WTC11 (cell line): ENCODE measurements at regions not wholly inside any gene's neighbourhood (a gene's known extent, or its start where the extent isn't known, plus 50 kb on each side); places are given as distances from the start of the nearest gene placed in this dataset.

Source experiments
- ATAC-seq: fragments of 200-7000 bp; cut with Tn5 transposase; 2 replicates; pipeline ENCODE4 v1.10.0; 2021; ENCODE audit warnings: mild to moderate bottlenecking, moderate library complexity
- CTCF ChIA-PET: fragments of 300-600 bp; sonication (Branson Sonifier 250); formaldehyde crosslinking; loops from one replicate; lab custom pipeline; 2021; ENCODE audit warnings: antibody characterized with exemption; lab: Charles Lee
- POLR2A ChIA-PET: fragments of 350-600 bp; sonication (Branson Sonifier 250); formaldehyde crosslinking; loops from one replicate; lab custom pipeline; 2021; ENCODE audit warnings: antibody characterized with exemption; lab: Charles Lee
- DNase-seq: peaks from one replicate; pipeline ENCODE4 v3.0.0; 2021; ENCODE audit warnings: low spot score
- H3K27ac Mint-ChIP-seq: 2 replicates; pipeline ENCODE4 v1.8.0; 2021; ENCODE audit warnings: mixed read lengths
- H3K27me3 Mint-ChIP-seq: 2 replicates; pipeline ENCODE4 v1.8.0; 2021; ENCODE audit warnings: low read depth, mild to moderate bottlenecking, moderate library complexity, mixed read lengths
- H3K36me3 Mint-ChIP-seq: 2 replicates; pipeline ENCODE4 v1.8.0; 2021; ENCODE audit warnings: mixed read lengths
- H3K4me1 Mint-ChIP-seq: 2 replicates; pipeline ENCODE4 v1.8.0; 2022; ENCODE audit warnings: mixed read lengths
- H3K4me3 Mint-ChIP-seq: 2 replicates; pipeline ENCODE4 v1.8.0; 2021; ENCODE audit warnings: mild to moderate bottlenecking, moderate library complexity, mixed read lengths
- H3K9me3 Mint-ChIP-seq: 2 replicates; pipeline ENCODE4 v1.8.0; 2021; ENCODE audit warnings: mixed read lengths
- CREB1 ChIP-seq: sonication (generic); formaldehyde crosslinking; IDR thresholded peaks from 2 replicates; pipeline ENCODE4 v1.8.0; 2023; ENCODE audit warnings: mild to moderate bottlenecking, missing genetic modification reagents
- GABPB1 ChIP-seq: sonication (generic); formaldehyde crosslinking; IDR thresholded peaks from 2 replicates; pipeline ENCODE4 v1.8.1; 2023; ENCODE audit warnings: mild to moderate bottlenecking, missing genetic modification reagents
- GRHL2 ChIP-seq: fragments of 250-450 bp; sonication (Bioruptor Pico); IDR thresholded peaks from 2 replicates; pipeline ENCODE4 v1.8.0; 2022; ENCODE audit warnings: mild to moderate bottlenecking, moderate library complexity; ENCODE audit not compliant: insufficient replicate concordance, severe bottlenecking
- GTF2I ChIP-seq: fragments of 250-450 bp; sonication (Bioruptor Pico); conservative IDR thresholded peaks from 2 replicates; pipeline ENCODE4 v1.4.0; 2021; ENCODE audit warnings: mild to moderate bottlenecking
- IRF1 ChIP-seq: sonication (generic); formaldehyde crosslinking; IDR thresholded peaks from 2 replicates; pipeline ENCODE4 v1.8.0; 2023; ENCODE audit warnings: missing genetic modification reagents
- SMAD3 ChIP-seq: sonication (generic); formaldehyde crosslinking; IDR thresholded peaks from 2 replicates; pipeline ENCODE4 v1.8.0; 2022; ENCODE audit warnings: missing genetic modification reagents, mild to moderate bottlenecking, borderline replicate concordance
- SP1 ChIP-seq: sonication (generic); formaldehyde crosslinking; conservative IDR thresholded peaks from 2 replicates; pipeline ENCODE4 v1.8.1; 2022; ENCODE audit warnings: missing genetic modification reagents
- STAT6 ChIP-seq: sonication (generic); formaldehyde crosslinking; conservative IDR thresholded peaks from 2 replicates; pipeline ENCODE4 v1.8.1; 2023; ENCODE audit warnings: mild to moderate bottlenecking, low read depth, missing genetic modification reagents, moderate library complexity
- TEAD4 ChIP-seq: sonication (generic); formaldehyde crosslinking; IDR thresholded peaks from 2 replicates; pipeline ENCODE4 v1.8.0; 2022; ENCODE audit warnings: mild to moderate bottlenecking, missing genetic modification reagents
- USF2 ChIP-seq: sonication (generic); formaldehyde crosslinking; IDR thresholded peaks from 2 replicates; pipeline ENCODE4 v1.8.1; 2023; ENCODE audit warnings: mild to moderate bottlenecking, missing genetic modification reagents, moderate library complexity
- ZBTB43 ChIP-seq: sonication (generic); formaldehyde crosslinking; IDR thresholded peaks from 2 replicates; pipeline ENCODE4 v1.8.1; 2023; ENCODE audit warnings: mild to moderate bottlenecking, missing genetic modification reagents
- ZMAT4 ChIP-seq: fragments of 250-450 bp; sonication (Bioruptor Pico); IDR thresholded peaks from 2 replicates; pipeline ENCODE4 v1.9.0; 2021; ENCODE audit warnings: mild to moderate bottlenecking
- ZNF121 ChIP-seq: sonication (generic); formaldehyde crosslinking; IDR thresholded peaks from 2 replicates; pipeline ENCODE4 v1.8.0; 2023; ENCODE audit warnings: missing genetic modification reagents
- ZNF219 ChIP-seq: sonication (generic); formaldehyde crosslinking; IDR thresholded peaks from 2 replicates; pipeline ENCODE4 v1.8.0; 2023; ENCODE audit warnings: missing genetic modification reagents, mild to moderate bottlenecking, borderline replicate concordance
- ZNF423 ChIP-seq: fragments of 250-450 bp; sonication (Bioruptor Pico); IDR thresholded peaks from 2 replicates; pipeline ENCODE4 v2.1.2; 2022; ENCODE audit warnings: mild to moderate bottlenecking, moderate library complexity
- ZNF425 ChIP-seq: fragments of 250-450 bp; sonication (Bioruptor Pico); conservative IDR thresholded peaks from 2 replicates; pipeline ENCODE4 v1.9.0; 2021; ENCODE audit warnings: mild to moderate bottlenecking
- ZNF512 ChIP-seq: sonication (generic); formaldehyde crosslinking; IDR thresholded peaks from 2 replicates; pipeline ENCODE4 v1.8.1; 2022; ENCODE audit warnings: missing genetic modification reagents, borderline replicate concordance
- ZNF671 ChIP-seq: fragments of 250-450 bp; sonication (Bioruptor Pico); IDR thresholded peaks from 2 replicates; pipeline ENCODE4 v1.8.0; 2021; ENCODE audit warnings: mild to moderate bottlenecking

- no peak for TF ChIP-seq ZNF425 (CRISPR knock-in tag)
- TF ChIP-seq, all 79 proteins: peak for 0
Observed at GRCh38 chr5:152511120-152511519, 106.0 kb upstream of the NMUR2 start (continued).

GRCh38 chr5:152511531-152512132 is 106.6 kb upstream of the NMUR2 start:
- TF ChIP-seq ZBTB43 (CRISPR knock-in tag) (no peak), ZNF219 (CRISPR knock-in tag) (no peak), ZNF512 (CRISPR knock-in tag) (no peak), SMAD3 (CRISPR knock-in tag) (no peak), CREB1 (CRISPR knock-in tag) (no peak), GTF2I (CRISPR knock-in tag) (no peak), IRF1 (CRISPR knock-in tag) (no peak), SP1 (CRISPR knock-in tag) (no peak), TEAD4 (CRISPR knock-in tag) (no peak), STAT6 (CRISPR knock-in tag) (no peak), ZMAT4 (CRISPR knock-in tag) (no peak), USF2 (no peak), GRHL2 (no peak), ZNF423 (CRISPR knock-in tag) (no peak), ZNF121 (CRISPR knock-in tag) (no peak), GABPB1 (CRISPR knock-in tag) (no peak), ZNF671 (CRISPR knock-in tag) (no peak)
- Mint-ChIP-seq H3K27me3 (peaks cover 17% of the 10 kb centered on the region), H3K27ac (no peak overlapping the region), H3K36me3 (no peaks in the 10 kb centered on the region), H3K4me3 (no peak overlapping the region), H3K9me3 (no peaks in the 10 kb centered on the region), H3K4me1 (peaks cover 10% of the 10 kb centered on the region)
- ChIA-PET CTCF (interaction anchor here (1.0 kb wide), 1 partner anchor 162 kb away, joined by 3 read pairs; no protein-coding TSS in a partner anchor), POLR2A (no interaction called here)
- ATAC-seq (peak; percentile 81), DNase-seq (no peak)
